HG03432 (cell line): ENCODE measurements at regions not wholly inside any gene's neighbourhood (a gene's known extent, or its start where the extent isn't known, plus 50 kb on each side); places are given as distances from the start of the nearest gene placed in this dataset.
A peak's percentile ranks its signal among the peaks of the same experiment; 100 is the strongest.
"Not testable (repeated sequence)": the region's sequence is repeated elsewhere in the genome, so short reads cannot be mapped to it uniquely, and the experiment has no call there.

Experiments
- ATAC-seq: cut with Tn5 transposase; IDR thresholded peaks from one replicate; pipeline ENCODE4 v1.9.1; 2021; ENCODE audit warnings: mild to moderate bottlenecking, moderate library complexity; ENCODE audit not compliant: unreplicated experiment

GRCh38 chr3:143901105-143901504 lies 52.8 kb upstream of the SLC9A9 start:
- ATAC-seq = peak; percentile 56

DNA sequence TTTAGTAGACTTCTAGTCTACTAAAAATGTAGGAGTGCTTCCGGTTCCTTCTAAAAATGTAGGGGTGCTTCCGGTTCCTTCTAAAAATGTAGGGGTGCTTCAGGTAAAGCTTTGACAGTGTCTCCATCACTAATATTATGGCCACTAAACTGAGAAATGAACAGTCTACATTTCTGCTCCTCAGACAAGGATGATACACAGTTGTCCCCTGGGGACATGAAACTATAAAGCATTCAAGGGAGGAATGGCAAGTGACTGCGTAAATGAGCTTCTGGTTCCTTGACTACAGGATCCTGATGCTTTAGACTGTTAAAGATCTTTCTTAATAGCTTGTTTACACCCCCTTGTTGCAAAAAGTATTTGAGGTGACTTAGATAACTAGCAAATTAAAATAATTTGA lies 53.9 kb upstream of the SLC9A9 start:
- no peak for ATAC-seq

DNA sequence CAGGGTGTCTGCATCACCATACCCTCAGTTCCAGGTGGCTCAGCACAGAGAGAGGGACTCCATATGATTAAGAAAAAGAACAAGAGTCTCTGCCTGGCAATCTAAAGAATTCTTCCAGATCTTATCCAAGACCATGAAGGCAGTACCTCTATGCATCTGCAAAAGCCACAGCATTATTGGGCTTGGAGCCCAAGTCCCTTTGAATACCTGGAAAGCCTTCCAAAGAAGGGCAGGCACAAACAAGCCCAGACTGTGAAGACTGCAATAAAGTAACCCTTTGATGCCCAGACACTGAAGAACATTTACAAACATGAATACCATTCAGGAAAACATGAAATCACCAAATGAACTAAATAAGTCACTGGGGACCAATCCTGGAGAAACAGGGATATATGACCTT lies 60.9 kb upstream of the DIPK2A start:
- no peak for ATAC-seq

DNA sequence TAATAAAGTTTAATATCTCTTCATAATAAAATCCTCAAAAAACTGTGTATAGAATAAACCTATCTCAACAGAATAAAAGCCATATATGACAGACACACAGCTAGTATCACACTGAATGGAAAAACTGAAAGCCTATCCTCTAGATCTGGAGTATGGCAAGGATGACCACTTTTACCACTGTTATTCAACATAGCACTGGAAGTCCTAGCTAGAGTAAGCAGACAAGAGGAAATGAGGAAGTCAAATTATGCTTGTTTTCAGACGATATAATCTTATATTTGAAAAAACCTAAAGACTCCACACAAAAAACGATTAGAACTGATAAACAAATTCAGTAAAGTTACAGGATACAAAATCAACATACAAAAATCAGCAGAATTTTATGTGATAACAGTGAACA lies 57.4 kb upstream of the DIPK2A start:
- ATAC-seq = no peak

DNA sequence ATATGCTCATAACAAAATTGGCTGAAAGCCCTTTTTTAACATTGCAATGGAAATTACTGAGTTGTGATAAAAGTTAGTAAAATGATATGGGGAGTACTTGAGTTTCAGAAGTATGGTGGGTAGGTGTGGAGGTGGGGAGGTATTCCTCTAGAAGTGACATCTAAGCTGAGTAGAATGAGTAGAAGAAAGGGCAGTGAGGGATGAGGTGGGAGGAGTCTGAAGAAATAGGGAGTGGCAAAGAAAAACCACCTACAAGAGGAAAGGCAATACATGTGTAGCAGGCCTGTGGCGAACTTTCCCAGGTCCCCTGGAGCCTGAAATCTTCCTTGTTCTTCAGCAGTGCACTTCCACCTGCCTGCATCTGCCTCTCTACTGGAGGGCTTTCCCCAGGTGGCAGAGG lies 52.8 kb upstream of the DIPK2A start:
- no peak for ATAC-seq

GRCh38 chr3:143921176-143921575 lies 50.4 kb upstream of the DIPK2A start:
- not testable (repeated sequence) for ATAC-seq
